ENCODE measurements at regions not wholly inside any gene's neighbourhood (a gene's known extent, or its start where the extent isn't known, plus 50 kb on each side); places are given as distances from the start of the nearest gene placed in this dataset.

- TF ChIP-seq CTCF (IDR thresholded peaks at IDR 0.05) (no peak), POLR2AphosphoS5 (IDR thresholded peaks at IDR 0.05) (no peak), POLR2A (IDR thresholded peaks at IDR 0.05; ENCODE audit: low read depth) (no peak), EP300 (IDR thresholded peaks at IDR 0.05) (no peak)
Observed at GRCh38 chrX:1895583-1895982, 280.7 kb downstream of the ASMT start.

Measured in esophagus muscularis mucosa (tissue), 4 donors.